ENCODE measurements at regions not wholly inside any gene's neighbourhood (a gene's known extent, or its start where the extent isn't known, plus 50 kb on each side); places are given as distances from the start of the nearest gene placed in this dataset.

DNA sequence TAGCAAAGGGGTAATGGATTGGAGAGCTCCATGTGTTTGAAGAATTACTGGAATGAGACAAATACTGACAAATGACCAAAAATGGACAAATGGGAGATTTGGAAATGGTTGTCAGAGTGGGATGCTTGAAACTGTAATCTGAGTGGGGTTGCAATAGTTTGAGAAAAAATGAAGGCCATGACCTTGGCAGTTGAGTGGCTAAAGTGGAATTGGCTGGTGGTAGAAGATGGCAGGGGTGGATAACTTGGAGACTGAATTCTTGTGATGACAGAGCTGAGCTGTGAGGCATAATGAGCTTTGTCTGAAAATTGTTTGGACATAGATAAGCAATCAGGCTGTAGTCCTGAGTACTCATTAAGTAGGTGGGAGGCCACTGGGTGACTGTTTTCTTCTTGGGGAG is 222.5 kb upstream of the PRICKLE1 start:
- Histone ChIP-seq H3K4me1 (ENCODE audit: control insufficient read depth, insufficient read depth, low read length) (peaks cover 10% of the 10 kb centered on the region), H3K9ac (ENCODE audit: low read length) (no peak overlapping the region), H3K27me3 (replicated peaks; ENCODE audit: control insufficient read depth, insufficient read depth, low read length) (no peaks in the 10 kb centered on the region), H3K4me3 (ENCODE audit: low read length) (no peak overlapping the region), H3K9me3 (ENCODE audit: control insufficient read depth, low read length) (no peaks in the 10 kb centered on the region), H3K36me3 (ENCODE audit: control insufficient read depth, insufficient read depth, low read length, severe bottlenecking) (no peaks in the 10 kb centered on the region)
- peak; percentile 40 for DNase-seq (ENCODE audit: low read depth)

- Histone ChIP-seq H3K4me1 (ENCODE audit: control insufficient read depth, insufficient read depth, low read length) (peaks cover 10% of the 10 kb centered on the region), H3K4me3 (ENCODE audit: low read length) (no peak overlapping the region), H3K9ac (ENCODE audit: low read length) (no peak overlapping the region), H3K9me3 (ENCODE audit: control insufficient read depth, low read length) (no peaks in the 10 kb centered on the region), H3K36me3 (ENCODE audit: control insufficient read depth, insufficient read depth, low read length, severe bottlenecking) (no peaks in the 10 kb centered on the region), H3K27me3 (replicated peaks; ENCODE audit: control insufficient read depth, insufficient read depth, low read length) (no peaks in the 10 kb centered on the region)
- DNase-seq (ENCODE audit: low read depth), result peak; percentile 42
Observed at GRCh38 chr12:42810006-42810405, 220.5 kb upstream of the PRICKLE1 start.

DNA sequence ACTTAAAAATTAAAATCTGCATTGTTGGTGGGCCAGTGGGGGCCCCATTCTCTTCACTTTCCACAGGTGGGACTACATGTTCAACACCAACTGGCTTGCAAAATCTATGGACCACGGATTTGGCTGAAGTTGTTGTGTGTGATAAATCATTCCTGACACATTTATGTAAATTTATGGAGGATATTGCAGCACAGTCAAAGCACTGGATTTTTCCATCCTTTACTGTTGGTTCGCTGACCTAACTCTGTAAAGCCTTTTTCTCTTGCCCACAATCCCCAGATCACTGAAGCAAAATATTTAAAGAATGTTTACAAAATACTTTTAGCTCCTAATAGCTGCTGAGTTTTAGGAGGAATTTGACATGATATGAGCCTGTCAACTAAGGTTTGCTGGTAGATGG is 219.7 kb upstream of the PRICKLE1 start:
- Histone ChIP-seq H3K27me3 (replicated peaks; ENCODE audit: control insufficient read depth, insufficient read depth, low read length) (no peaks in the 10 kb centered on the region), H3K9ac (ENCODE audit: low read length) (no peak overlapping the region), H3K36me3 (ENCODE audit: control insufficient read depth, insufficient read depth, low read length, severe bottlenecking) (no peaks in the 10 kb centered on the region), H3K4me3 (ENCODE audit: low read length) (no peak overlapping the region), H3K4me1 (ENCODE audit: control insufficient read depth, insufficient read depth, low read length) (peaks cover 10% of the 10 kb centered on the region), H3K9me3 (ENCODE audit: control insufficient read depth, low read length) (no peaks in the 10 kb centered on the region)
- DNase-seq (ENCODE audit: low read depth), result peak; percentile 78

GRCh38 chr12:42807766-42808165 is 218.2 kb upstream of the PRICKLE1 start:
- H3K9me3 ChIP-seq (ENCODE audit: control insufficient read depth, low read length), result no peaks in the 10 kb centered on the region
- no peaks in the 10 kb centered on the region for H3K27me3 ChIP-seq (replicated peaks; ENCODE audit: control insufficient read depth, insufficient read depth, low read length)
- H3K4me3 ChIP-seq (ENCODE audit: low read length), result no peak overlapping the region
- H3K36me3 ChIP-seq (ENCODE audit: control insufficient read depth, insufficient read depth, low read length, severe bottlenecking), result no peaks in the 10 kb centered on the region
- no peak for DNase-seq (ENCODE audit: low read depth)
- no peak overlapping the region for H3K9ac ChIP-seq (ENCODE audit: low read length)
- H3K4me1 ChIP-seq (ENCODE audit: control insufficient read depth, insufficient read depth, low read length), result peaks cover 15% of the 10 kb centered on the region

DNA sequence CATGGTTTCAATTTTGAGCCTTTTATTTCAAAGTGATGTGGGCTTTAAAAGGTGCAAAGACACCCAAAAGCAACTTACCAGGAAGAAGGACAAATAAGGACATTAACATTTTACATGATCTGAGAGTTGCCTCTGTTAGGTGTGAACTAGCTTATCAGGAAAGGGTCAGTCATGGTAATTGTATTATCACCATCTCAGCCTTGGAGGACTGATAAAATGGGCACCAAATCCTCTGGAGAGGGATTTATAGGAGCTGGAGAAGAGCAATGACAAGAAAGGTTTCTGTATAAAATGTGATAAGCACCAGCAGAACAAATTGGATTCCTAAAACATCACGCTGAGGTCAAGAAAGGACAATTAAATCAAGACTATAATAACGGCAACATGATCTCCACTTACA is 217.7 kb upstream of the PRICKLE1 start:
- no peaks in the 10 kb centered on the region for H3K36me3 ChIP-seq (ENCODE audit: control insufficient read depth, insufficient read depth, low read length, severe bottlenecking)
- peaks cover 19% of the 10 kb centered on the region for H3K4me1 ChIP-seq (ENCODE audit: control insufficient read depth, insufficient read depth, low read length)
- no peak for DNase-seq (ENCODE audit: low read depth)
- no peaks in the 10 kb centered on the region for H3K9me3 ChIP-seq (ENCODE audit: control insufficient read depth, low read length)
- H3K4me3 ChIP-seq (ENCODE audit: low read length), result no peak overlapping the region
- H3K27me3 ChIP-seq (replicated peaks; ENCODE audit: control insufficient read depth, insufficient read depth, low read length), result no peaks in the 10 kb centered on the region
- no peak overlapping the region for H3K9ac ChIP-seq (ENCODE audit: low read length)

- H3K9me3 ChIP-seq (ENCODE audit: control insufficient read depth, low read length), result no peaks in the 10 kb centered on the region
- no peak for DNase-seq (ENCODE audit: low read depth)
Observed at GRCh38 chr12:42804928-42805327, 215.4 kb upstream of the PRICKLE1 start.

GRCh38 chr12:42802785-42803189 is 213.2 kb upstream of the PRICKLE1 start:
- Histone ChIP-seq H3K4me3 (ENCODE audit: low read length) (peak overlapping the region; percentile 30), H3K9ac (ENCODE audit: low read length) (no peak overlapping the region), H3K4me1 (ENCODE audit: control insufficient read depth, insufficient read depth, low read length) (peaks cover 25% of the 10 kb centered on the region), H3K36me3 (ENCODE audit: control insufficient read depth, insufficient read depth, low read length, severe bottlenecking) (no peaks in the 10 kb centered on the region), H3K27me3 (replicated peaks; ENCODE audit: control insufficient read depth, insufficient read depth, low read length) (no peaks in the 10 kb centered on the region), H3K9me3 (ENCODE audit: control insufficient read depth, low read length) (no peaks in the 10 kb centered on the region)
- DNase-seq (ENCODE audit: low read depth), result peak; percentile 31

More at GRCh38 chr12:42804928-42805327, 215.4 kb upstream of the PRICKLE1 start:
- Histone ChIP-seq H3K9ac (ENCODE audit: low read length) (no peak overlapping the region), H3K4me1 (ENCODE audit: control insufficient read depth, insufficient read depth, low read length) (peaks cover 21% of the 10 kb centered on the region), H3K27me3 (replicated peaks; ENCODE audit: control insufficient read depth, insufficient read depth, low read length) (no peaks in the 10 kb centered on the region), H3K36me3 (ENCODE audit: control insufficient read depth, insufficient read depth, low read length, severe bottlenecking) (no peaks in the 10 kb centered on the region), H3K4me3 (ENCODE audit: low read length) (no peak overlapping the region)

DNA sequence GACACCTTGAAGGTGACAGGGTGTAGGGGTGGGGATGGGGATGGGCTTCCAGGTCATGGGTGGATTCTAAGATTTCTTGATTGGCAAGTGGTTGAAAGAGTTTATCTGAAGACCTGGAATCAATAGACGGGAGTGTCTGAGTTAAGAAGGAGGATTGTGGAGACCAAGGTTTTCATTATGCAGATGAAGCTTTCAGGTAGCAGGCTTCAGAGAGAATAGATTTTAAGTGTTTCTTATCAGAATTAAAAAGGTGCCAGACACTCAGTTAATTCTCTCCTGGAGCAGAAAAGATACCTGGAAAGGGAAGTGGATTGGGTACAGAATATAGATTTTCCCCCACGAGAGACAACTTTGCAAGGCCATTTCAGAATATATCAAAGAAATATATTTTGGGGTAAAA is 211.7 kb upstream of the PRICKLE1 start:
- no peak for DNase-seq (ENCODE audit: low read depth)
- Histone ChIP-seq H3K27me3 (replicated peaks; ENCODE audit: control insufficient read depth, insufficient read depth, low read length) (no peaks in the 10 kb centered on the region), H3K4me1 (ENCODE audit: control insufficient read depth, insufficient read depth, low read length) (peaks cover 25% of the 10 kb centered on the region), H3K4me3 (ENCODE audit: low read length) (no peak overlapping the region), H3K36me3 (ENCODE audit: control insufficient read depth, insufficient read depth, low read length, severe bottlenecking) (no peaks in the 10 kb centered on the region), H3K9ac (ENCODE audit: low read length) (no peak overlapping the region), H3K9me3 (ENCODE audit: control insufficient read depth, low read length) (no peaks in the 10 kb centered on the region)

- DNase-seq (ENCODE audit: low read depth), result no peak
- H3K27me3 ChIP-seq (replicated peaks; ENCODE audit: control insufficient read depth, insufficient read depth, low read length), result no peaks in the 10 kb centered on the region
- peaks cover 25% of the 10 kb centered on the region for H3K4me1 ChIP-seq (ENCODE audit: control insufficient read depth, insufficient read depth, low read length)
- no peaks in the 10 kb centered on the region for H3K36me3 ChIP-seq (ENCODE audit: control insufficient read depth, insufficient read depth, low read length, severe bottlenecking)
- no peaks in the 10 kb centered on the region for H3K9me3 ChIP-seq (ENCODE audit: control insufficient read depth, low read length)
- H3K9ac ChIP-seq (ENCODE audit: low read length), result no peak overlapping the region
- no peak overlapping the region for H3K4me3 ChIP-seq (ENCODE audit: low read length)
Observed at GRCh38 chr12:42799966-42800365, 210.4 kb upstream of the PRICKLE1 start.

- no peaks in the 10 kb centered on the region for H3K36me3 ChIP-seq (ENCODE audit: control insufficient read depth, insufficient read depth, low read length, severe bottlenecking)
- H3K9me3 ChIP-seq (ENCODE audit: control insufficient read depth, low read length), result no peaks in the 10 kb centered on the region
- DNase-seq (ENCODE audit: low read depth), result peak; percentile 62
- peaks cover 25% of the 10 kb centered on the region for H3K4me1 ChIP-seq (ENCODE audit: control insufficient read depth, insufficient read depth, low read length)
- H3K27me3 ChIP-seq (replicated peaks; ENCODE audit: control insufficient read depth, insufficient read depth, low read length), result no peaks in the 10 kb centered on the region
- no peak overlapping the region for H3K9ac ChIP-seq (ENCODE audit: low read length)
- H3K4me3 ChIP-seq (ENCODE audit: low read length), result no peak overlapping the region
Observed at GRCh38 chr12:42798811-42799438, 209.4 kb upstream of the PRICKLE1 start.

DNA sequence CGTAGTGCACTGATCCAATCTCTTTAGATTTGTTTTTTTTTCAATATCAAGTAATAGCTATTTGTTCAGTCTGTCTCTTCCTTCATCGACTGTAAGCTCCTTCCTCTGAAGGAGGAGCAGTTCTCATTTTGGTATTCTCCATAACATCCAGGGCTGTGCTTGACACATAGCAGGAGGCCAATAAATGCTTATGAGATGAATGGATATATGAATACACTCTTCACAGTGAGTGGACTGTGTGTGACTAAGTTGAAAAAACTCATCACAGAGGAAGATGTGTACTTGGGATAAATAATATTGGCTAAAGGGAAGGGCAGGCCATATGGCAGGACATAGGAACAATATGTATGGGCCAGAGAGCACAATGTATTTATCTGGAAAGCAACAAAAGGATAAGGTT is 205.3 kb upstream of the PRICKLE1 start:
- Histone ChIP-seq H3K9me3 (ENCODE audit: control insufficient read depth, low read length) (no peaks in the 10 kb centered on the region), H3K4me1 (ENCODE audit: control insufficient read depth, insufficient read depth, low read length) (peaks cover 23% of the 10 kb centered on the region), H3K36me3 (ENCODE audit: control insufficient read depth, insufficient read depth, low read length, severe bottlenecking) (no peaks in the 10 kb centered on the region), H3K9ac (ENCODE audit: low read length) (no peak overlapping the region), H3K27me3 (replicated peaks; ENCODE audit: control insufficient read depth, insufficient read depth, low read length) (no peaks in the 10 kb centered on the region), H3K4me3 (ENCODE audit: low read length) (no peak overlapping the region)
- peak; percentile 17 for DNase-seq (ENCODE audit: low read depth)

DNA sequence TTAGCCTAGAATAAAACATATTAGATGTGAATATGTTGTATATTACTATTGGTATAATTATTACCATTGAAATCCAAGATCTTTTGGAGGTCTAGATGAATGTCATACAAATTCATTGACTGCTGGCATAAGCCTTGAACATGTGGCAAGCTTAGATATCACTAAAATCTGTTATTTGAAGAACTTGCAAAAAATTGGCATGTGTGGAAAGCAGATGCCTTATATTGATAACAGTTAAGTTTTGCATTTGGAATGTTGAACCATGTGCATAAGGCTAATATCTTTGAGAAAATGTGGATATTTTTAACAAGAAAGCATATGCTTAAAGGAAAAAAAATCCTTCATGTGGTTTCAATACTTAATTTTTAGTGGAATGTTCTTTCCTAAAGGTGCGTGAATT is 203.6 kb upstream of the PRICKLE1 start:
- Histone ChIP-seq H3K27me3 (replicated peaks; ENCODE audit: control insufficient read depth, insufficient read depth, low read length) (no peaks in the 10 kb centered on the region), H3K9me3 (ENCODE audit: control insufficient read depth, low read length) (no peaks in the 10 kb centered on the region), H3K9ac (ENCODE audit: low read length) (no peak overlapping the region), H3K4me3 (ENCODE audit: low read length) (no peak overlapping the region), H3K4me1 (ENCODE audit: control insufficient read depth, insufficient read depth, low read length) (peaks cover 13% of the 10 kb centered on the region), H3K36me3 (ENCODE audit: control insufficient read depth, insufficient read depth, low read length, severe bottlenecking) (no peaks in the 10 kb centered on the region)
- DNase-seq (ENCODE audit: low read depth), result no peak

All from adipocyte (in vitro differentiated cells).